Adrenal gland (tissue), 9 donors: ENCODE measurements at regions not wholly inside any gene's neighbourhood (a gene's known extent, or its start where the extent isn't known, plus 50 kb on each side); places are given as distances from the start of the nearest gene placed in this dataset.
A peak's percentile ranks its signal among the peaks of the same experiment; 100 is the strongest.

Experiments
- DNase-seq, 7 donors: peaks; one replicate each; pipeline ENCODE4 v3.0.0-alpha.2; 2019 to 2020
- H3K27ac ChIP-seq, 5 donors: fragments of 200-600 bp; sonication (generic) in 4 of 5; 1 replicate in 3 of 5; 2 replicates in 2 of 5; pipeline versions ENCODE4 v1.5.1 to v1.8.0; 2016 to 2020; ENCODE audit warnings: mild to moderate bottlenecking in 1 of 5
- H3K27me3 ChIP-seq: fragments of 200-600 bp; 2 replicates; pipeline ENCODE4 v1.8.0; 2021
- H3K36me3 ChIP-seq, 2 donors: fragments of 200-600 bp; replicated peaks in 1 of 2; 1 replicate in 1 of 2; 2 replicates in 1 of 2; pipeline versions ENCODE4 v1.5.1 to v1.8.0; 2018 to 2022
- H3K4me1 ChIP-seq, 2 donors: fragments of 200-600 bp; replicated peaks in 1 of 2; 1 replicate in 1 of 2; 2 replicates in 1 of 2; pipeline versions ENCODE4 v1.5.1 to v1.8.0; 2018 to 2021
- H3K4me3 ChIP-seq, 4 donors: fragments of 200-600 bp; sonication (generic) in 3 of 4; one replicate each; pipeline ENCODE4 v1.5.1; 2016 to 2018
- H3K9me3 ChIP-seq, 3 donors: fragments of 200-600 bp; sonication (generic) in 1 of 3; replicated peaks in 1 of 3; 1 replicate in 2 of 3; 2 replicates in 1 of 3; pipeline versions ENCODE4 v1.5.1 to v1.8.0; 2016 to 2021
- POLR2A ChIP-seq, 2 donors: fragments of 450-650 bp; IDR thresholded peaks; one replicate each; pipeline ENCODE4 v1.6.1; 2017; ENCODE audit warnings: antibody characterized with exemption in 2 of 2, mild to moderate bottlenecking in 2 of 2, moderate library complexity in 1 of 2
- WGBS, 4 donors: extraction: QIAGEN DNeasy Blood & Tissue Kit in 2 of 4; methylation state at CpG; one replicate each; pipeline versions ENCODE4 v1.1.5 to v1.1.7; 2013 to 2017; 5-methylcytosine and 5-hydroxymethylcytosine counted together
- intact Hi-C, 2 donors: fragments of 100-400 bp; cut with DNase I; formaldehyde crosslinking; loops; one replicate each; pipeline versions ENCODE4 v1.14.1 to v1.15.0; 2022 to 2023
- TF ChIP-seq, protein P1 (sequence below), 6 experiments: fragments of 450-650 bp in 4 of 6; fragments of 200-600 bp in 2 of 6; sonication (generic) in 1 of 6; IDR thresholded peaks; 1 replicate in 5 of 6; 2 replicates in 1 of 6; pipeline versions ENCODE4 v1.5.1 to v1.8.0; 2016 to 2021; ENCODE audit warnings: antibody characterized with exemption in 6 of 6, mild to moderate bottlenecking in 2 of 6, moderate library complexity in 1 of 6
- donor health status: healthy with polysubstance abuse.
- donor health status: Bipolar disorder and iron deficiency.
- donor health status: DM: yes; HTN: yes; CAD: no.
- donor health status: DM: no; HTN: no; CAD: no.
- donor health status: DM: no; HTN: no; CAD: no.

- Histone ChIP-seq H3K4me1 (peaks cover 0 to 14% of the 10 kb centered on the region in 2 donors), H3K36me3 (no peaks in the 10 kb centered on the region), H3K27ac (peak overlapping the region in 1 of 5 donors; percentile 31), H3K4me3 (no peak overlapping the region), H3K9me3 (no peaks in the 10 kb centered on the region), H3K27me3 (no peaks in the 10 kb centered on the region)
- TF ChIP-seq, protein P1, sequence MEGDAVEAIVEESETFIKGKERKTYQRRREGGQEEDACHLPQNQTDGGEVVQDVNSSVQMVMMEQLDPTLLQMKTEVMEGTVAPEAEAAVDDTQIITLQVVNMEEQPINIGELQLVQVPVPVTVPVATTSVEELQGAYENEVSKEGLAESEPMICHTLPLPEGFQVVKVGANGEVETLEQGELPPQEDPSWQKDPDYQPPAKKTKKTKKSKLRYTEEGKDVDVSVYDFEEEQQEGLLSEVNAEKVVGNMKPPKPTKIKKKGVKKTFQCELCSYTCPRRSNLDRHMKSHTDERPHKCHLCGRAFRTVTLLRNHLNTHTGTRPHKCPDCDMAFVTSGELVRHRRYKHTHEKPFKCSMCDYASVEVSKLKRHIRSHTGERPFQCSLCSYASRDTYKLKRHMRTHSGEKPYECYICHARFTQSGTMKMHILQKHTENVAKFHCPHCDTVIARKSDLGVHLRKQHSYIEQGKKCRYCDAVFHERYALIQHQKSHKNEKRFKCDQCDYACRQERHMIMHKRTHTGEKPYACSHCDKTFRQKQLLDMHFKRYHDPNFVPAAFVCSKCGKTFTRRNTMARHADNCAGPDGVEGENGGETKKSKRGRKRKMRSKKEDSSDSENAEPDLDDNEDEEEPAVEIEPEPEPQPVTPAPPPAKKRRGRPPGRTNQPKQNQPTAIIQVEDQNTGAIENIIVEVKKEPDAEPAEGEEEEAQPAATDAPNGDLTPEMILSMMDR (IDR thresholded peaks at IDR 0.05) = no peak
- TF ChIP-seq POLR2A (IDR thresholded peaks at IDR 0.05) = no peak
- intact Hi-C loops = no loop called here
- no peak for DNase-seq
Observed at GRCh38 chr9:99590410-99590809, 231.3 kb upstream of the NR4A3 start.

- WGBS, 4 donors = 70 to 82% (median 77%) methylated on average over 1 of the region's 1 CpG
- Histone ChIP-seq H3K27me3 (no peaks in the 10 kb centered on the region), H3K9me3 (no peaks in the 10 kb centered on the region), H3K4me1 (peaks cover 0 to 14% of the 10 kb centered on the region in 2 donors), H3K36me3 (no peaks in the 10 kb centered on the region), H3K27ac (peak overlapping the region in 1 of 5 donors; percentile 31), H3K4me3 (no peak overlapping the region)
- TF ChIP-seq, protein P1 (IDR thresholded peaks at IDR 0.05) = no peak
- TF ChIP-seq POLR2A (IDR thresholded peaks at IDR 0.05) = no peak
- no peak for DNase-seq
- intact Hi-C loops = no loop called here
Observed at GRCh38 chr9:99590840-99591239, 230.8 kb upstream of the NR4A3 start.

DNA sequence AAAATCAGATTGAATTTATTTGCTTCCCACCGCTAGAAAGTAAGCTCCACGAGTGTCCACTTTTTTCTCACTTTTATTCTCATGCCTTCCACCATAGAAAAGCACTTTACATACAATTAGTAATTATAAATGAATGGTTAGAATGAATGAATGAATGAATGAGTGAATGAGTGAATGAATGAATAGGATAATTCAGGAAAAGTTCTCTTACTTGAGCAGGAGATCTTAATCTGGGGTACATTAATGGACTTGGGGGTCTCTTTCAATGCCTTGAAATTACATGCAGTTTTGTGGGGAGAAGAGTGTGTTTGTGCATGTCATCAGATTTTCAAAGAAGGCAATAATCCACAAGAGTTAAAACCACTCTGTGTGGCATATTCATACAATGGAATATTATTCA lies 229.9 kb upstream of the NR4A3 start:
- no peak for DNase-seq
- Histone ChIP-seq H3K27ac (no peak overlapping the region), H3K4me3 (no peak overlapping the region), H3K9me3 (no peaks in the 10 kb centered on the region), H3K4me1 (peaks cover 0 to 14% of the 10 kb centered on the region in 2 donors), H3K27me3 (no peaks in the 10 kb centered on the region), H3K36me3 (no peaks in the 10 kb centered on the region)
- no peak for TF ChIP-seq POLR2A (IDR thresholded peaks at IDR 0.05)
- TF ChIP-seq, protein P1 (IDR thresholded peaks at IDR 0.05) = no peak
- WGBS, 4 donors = 92 to 99% (median 97%) methylated on average over 2 of the region's 2 CpGs
- intact Hi-C loops = no loop called here

- TF ChIP-seq, protein P1 (IDR thresholded peaks at IDR 0.05) = no peak
- no peak for TF ChIP-seq POLR2A (IDR thresholded peaks at IDR 0.05)
- Histone ChIP-seq H3K36me3 (no peaks in the 10 kb centered on the region), H3K9me3 (no peaks in the 10 kb centered on the region), H3K4me3 (no peak overlapping the region), H3K27me3 (no peaks in the 10 kb centered on the region), H3K27ac (peak overlapping the region in 3 of 5 donors; percentile 4 to 57 (median 51)), H3K4me1 (peaks cover 0 to 14% of the 10 kb centered on the region in 2 donors)
- no peak for DNase-seq
- 61 to 77% (median 73%) methylated on average over 4 of the region's 4 CpGs for WGBS, 4 donors
- intact Hi-C loops = no loop called here
Observed at GRCh38 chr9:99592834-99593574, 228.7 kb upstream of the NR4A3 start.
